ENCODE measurements at regions not wholly inside any gene's neighbourhood (a gene's known extent, or its start where the extent isn't known, plus 50 kb on each side); places are given as distances from the start of the nearest gene placed in this dataset.

DNA sequence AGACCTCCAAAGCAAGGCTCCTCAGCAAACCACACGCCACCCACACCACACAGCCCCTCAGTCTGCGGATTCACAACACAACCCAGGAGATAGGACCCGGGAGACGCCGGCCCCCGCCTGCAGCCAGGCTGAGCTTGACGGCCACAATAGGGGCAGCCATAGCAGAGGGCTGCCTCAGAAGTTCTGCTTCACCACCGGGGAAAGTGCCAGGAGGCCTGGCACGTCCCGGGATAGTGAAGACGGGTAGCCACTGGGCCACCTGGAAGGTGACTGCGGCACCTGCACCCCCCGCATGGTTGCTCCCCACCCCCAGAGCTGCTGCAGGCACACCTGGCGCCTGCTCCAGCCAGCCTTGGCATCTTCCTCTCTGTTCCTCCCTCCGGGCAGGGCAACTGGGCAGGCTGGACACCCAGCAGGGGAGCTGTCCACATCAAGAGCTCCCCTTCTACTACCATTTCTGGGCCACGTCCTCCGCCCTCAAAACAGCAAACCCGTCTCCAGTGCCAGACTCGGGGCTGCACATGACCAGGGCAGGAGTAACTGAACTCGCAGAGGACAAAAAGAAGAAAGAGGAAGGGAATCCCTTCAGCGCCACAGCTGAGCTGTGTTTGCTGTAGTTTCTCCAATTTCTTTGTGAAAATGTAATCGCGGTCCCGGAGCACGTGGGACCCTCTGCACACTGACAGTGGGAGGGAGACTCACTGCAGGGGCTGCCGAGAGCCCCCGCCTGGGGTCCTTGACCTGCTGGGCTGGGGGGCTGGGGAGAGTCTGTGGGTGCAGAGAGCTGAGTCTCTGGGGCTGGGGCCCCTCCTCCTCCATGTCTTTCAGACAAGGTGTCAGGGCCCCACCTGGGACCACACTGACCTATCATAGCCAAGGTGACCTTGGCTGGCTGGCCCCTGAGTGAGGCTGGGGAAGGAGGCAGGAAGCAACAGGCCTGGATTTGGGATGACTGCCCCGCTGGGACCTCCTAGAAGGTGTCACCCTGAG, 74.2 kb upstream of the C14orf180 start:
- DNase-seq = no peak

GRCh38 chr14:104506461-104507253, 72.9 kb upstream of the C14orf180 start:
- DNase-seq = no peak

DNA sequence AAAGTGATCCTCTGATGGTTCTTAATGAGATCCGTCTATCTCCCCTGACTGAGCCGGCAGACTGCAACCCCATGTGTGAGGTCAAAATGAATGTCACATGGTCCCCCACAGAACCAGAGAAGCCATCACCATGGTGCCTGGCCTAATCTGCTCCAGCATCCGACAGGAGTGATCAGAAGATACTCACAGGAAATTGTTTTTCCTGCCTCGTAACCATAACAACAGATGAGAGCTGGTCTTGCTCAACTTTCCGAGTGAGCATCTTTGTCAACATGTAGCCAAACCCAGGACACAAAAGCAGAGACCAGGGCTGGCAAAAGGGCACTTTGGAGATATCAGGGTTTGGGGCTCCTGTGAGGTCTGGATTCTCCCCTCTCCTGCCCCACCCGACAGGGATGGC, 72.1 kb upstream of the C14orf180 start:
- DNase-seq = no peak

GRCh38 chr14:104509673-104510072, 69.9 kb upstream of the C14orf180 start:
- no peak for DNase-seq

DNA sequence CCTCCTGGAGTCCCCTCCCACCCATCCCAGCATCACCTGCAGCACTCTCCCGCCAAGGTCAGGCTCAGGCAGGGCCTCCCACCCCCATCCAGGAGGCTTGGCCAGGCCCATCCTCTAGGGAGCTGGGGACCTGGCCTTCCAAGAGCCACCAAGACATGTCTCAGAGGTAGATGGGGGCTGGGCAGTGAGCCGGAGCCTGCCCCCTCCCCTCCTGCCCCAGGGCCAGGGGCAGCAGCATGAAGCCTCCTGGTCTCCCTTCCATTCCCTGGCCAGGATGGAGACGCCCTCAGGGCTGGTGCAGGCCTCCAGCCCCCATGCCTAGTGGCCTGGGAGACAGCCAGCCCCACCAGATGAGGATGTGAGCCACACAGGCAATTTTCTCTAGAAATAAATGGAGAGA, 69.3 kb upstream of the C14orf180 start:
- no peak for DNase-seq

DNA sequence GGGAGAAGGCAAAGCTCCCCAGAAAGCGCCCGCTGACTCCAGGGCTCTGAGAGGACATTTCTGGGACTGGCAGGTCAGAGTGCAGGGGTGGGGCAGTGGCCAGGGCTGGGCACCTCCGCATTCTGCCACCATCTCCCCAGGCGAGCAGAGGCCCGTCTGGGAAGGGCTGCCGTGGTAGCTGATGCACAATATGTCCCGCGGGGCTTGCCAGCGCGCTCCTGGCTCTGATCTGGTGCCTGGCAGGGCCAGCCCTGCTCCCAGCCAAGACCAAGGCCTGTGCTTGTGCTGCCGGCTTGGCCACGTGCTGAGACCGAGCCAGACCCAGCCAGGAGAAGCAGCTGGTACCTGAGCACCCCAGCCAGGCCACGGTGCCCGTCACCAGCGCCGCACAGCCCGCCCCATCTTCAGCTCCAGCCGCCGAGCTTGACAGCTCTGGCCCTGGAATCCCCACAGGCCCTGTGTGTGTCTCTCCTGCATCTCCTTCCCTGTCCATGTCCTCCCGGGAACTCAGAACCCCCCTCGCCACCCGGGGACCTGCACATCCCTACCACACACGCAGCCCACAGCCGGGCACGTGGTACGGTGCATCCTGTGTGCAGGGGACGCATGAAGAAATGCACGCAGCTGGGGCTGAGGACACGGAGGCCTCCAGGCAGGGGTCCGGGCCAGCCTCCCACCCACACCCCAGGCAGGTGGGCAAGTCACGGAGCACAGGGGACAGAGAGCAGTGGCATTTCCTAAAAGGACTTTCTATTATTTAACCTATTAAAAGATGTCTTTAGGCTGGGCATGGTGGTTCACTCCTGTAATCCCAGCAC, 68.6 kb upstream of the C14orf180 start:
- DNase-seq = no peak

DNA sequence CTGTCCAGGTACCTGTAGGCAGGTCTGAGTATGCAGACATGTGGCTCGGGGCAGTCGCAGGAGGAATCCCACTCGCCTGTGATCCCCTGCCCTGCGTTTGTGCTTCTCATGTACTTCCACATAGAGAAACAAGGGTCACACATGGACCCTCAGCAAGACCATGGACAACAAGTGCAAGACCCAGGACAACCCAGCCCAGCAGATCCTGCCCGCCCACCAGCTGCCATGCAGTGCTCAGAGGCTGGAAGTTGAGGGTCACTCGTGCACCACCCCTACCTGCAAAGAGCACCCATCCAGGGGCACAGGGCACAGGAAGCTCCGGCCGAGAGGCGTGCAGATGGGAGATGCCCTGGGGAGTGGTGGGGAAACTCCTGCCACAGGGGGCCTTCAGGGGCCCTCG, 67.5 kb upstream of the C14orf180 start:
- DNase-seq = no peak

DNA sequence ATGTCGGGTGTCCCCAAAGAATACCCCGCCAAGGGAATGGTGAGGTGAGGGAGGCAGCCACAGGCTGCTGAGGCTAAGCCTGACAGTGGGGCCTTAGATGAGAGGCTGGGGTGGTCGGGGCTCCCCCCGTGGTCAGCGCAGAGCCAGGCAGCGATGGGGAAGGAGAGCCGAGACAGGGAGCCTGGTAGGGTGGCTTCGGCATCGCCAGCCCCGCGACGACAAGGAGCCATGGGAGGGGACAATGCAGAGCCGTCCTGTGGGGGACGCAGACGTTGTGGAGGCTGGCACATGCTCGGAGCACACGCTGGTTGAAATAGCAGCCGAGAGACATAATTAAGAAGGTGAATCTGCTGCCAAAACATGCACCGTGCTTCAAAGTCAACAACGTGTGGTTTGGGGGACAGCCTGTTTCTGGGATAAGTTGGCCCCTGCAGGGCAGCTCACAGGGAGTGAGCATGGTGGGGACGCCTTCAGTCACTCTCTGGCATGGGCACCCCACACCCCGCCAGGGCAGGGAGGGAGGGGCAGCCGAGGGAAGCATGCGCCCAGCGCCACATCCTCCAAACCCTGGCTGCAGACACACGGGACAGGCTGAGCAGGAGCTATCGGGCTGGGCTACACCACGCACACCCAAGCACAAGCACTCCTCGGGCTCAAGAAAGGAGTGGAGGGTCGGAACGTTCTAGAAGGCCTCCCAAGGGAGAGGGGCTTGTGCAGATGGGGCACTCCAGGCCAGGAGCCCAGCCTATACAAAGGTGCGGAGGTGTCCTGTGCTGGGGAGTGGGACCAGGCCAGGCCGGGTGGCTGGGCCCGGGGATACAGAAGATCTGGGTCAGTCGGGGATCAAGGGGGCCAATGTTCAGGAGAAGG, 66.6 kb upstream of the C14orf180 start:
- no peak for DNase-seq

GRCh38 chr14:104513641-104514046, 65.9 kb upstream of the C14orf180 start:
- DNase-seq = no peak

DNA sequence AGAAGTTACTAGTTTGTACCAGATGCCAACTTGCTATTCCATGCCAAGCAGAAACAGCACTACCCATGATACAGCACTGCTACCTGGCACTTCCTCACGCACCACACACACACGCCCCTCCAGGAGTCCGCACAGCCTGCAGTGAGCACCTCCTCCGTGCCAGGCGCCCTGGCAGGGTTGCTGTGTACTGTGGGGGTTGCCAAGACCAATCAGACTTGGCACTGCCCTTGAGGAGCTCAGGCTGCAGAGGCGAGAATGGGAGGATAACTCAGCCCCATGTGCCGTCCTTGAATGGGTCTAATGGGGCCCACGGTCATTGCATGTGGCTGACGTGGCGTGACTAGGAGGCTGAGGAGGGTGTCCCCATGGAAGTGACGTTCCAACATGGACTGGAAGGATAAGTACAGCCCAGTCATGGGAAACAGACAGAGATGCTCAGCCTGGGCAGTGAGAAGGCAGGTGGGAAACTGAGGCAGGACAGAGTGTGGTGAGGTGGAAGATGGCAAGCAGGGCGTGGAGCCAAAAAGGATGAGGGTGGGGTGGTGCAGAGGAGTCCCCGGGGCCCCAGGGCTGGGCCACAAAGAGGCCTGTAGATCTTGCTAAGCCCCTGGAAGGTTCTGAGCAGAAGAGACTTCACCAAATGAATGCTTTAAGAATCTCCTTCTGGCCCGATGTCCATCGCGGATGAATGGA, 65.3 kb upstream of the C14orf180 start:
- DNase-seq = no peak

GRCh38 chr14:104515059-104515810, 64.3 kb upstream of the C14orf180 start:
- no peak for DNase-seq

DNA sequence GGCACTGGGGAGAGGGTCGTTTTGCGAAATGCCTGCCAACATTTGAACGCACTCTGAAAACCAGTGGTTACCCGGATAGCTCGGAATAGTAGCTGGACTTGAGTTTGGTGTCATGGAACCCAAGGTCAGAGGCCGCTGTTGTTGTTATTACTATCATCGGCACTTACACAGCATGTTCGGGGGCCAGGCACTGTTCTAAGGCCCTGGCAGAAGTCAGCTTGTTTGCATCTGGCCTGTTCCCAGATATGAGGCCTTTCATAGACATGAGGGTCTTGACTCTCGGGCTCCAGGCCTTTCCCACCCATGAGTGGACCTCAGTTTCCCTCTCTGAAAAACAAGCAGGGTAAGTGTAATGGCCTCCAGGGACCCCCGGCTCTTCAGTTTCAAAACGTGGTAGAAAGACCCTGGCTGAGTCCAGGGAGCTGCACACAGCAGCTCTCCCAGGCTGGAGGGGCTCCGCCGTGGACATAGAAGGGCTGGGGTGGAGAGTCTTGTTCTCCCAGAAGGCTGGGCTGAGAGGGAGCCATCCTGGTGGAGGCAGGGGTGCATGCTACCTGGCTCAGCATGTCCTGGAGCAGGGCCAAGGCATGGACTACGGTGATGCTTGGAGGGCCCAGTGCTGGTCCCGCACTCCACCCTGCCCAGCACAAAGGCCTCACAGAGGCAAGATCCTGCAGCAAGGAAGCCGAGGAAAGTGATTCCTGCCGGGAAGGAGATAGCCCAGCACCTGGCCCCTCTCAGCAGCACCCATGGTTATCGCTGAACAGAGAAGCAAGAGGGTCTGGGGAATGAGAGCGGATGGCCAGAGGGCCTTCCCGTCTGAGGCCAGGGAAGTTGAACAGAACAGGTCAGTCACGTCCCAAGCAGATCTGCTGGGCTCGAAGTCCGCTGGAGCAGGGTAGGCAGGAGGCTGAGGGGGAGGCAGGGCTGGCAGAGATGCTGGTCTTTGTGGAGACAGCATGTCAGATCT, 63.5 kb upstream of the C14orf180 start:
- no peak for DNase-seq

DNA sequence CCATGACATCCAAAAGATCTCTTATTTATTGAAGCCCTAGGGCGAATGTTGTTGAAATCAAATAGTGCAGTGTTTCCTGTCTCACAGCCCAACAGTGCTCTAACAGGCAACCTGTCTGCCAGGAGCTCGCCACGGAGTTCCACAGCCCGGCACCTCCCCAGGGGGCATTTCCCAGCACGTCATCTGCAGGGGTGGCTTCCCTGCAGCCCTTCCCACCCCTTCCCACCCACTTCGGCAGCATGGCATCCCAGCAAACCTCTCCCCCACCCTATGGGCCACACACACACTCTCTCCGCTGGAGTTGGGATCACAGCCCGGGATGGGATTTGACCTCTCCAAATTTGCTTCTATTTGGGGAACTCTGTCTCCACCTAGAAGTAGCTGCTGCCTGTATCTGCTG, 62.7 kb upstream of the C14orf180 start:
- no peak for DNase-seq

DNA sequence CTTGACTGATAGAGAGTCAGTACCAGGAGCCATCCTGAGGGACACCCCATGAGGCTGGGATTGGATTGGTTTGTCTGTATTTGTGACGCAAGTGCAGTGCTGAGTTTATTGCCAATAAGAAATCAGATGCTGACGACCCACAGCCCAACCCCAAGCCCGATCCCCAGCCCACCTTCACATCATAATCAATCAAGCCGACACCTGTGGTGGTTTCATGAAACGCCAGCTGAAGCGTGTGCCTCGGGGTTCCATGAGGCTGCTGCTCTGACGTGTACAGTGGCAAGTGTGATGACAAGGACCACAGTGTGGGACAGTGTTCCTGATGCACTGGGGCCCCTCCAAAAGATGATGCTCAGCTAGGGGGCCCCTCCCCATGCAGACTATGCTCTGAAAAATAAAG, 62.1 kb upstream of the C14orf180 start:
- DNase-seq = no peak

DNA sequence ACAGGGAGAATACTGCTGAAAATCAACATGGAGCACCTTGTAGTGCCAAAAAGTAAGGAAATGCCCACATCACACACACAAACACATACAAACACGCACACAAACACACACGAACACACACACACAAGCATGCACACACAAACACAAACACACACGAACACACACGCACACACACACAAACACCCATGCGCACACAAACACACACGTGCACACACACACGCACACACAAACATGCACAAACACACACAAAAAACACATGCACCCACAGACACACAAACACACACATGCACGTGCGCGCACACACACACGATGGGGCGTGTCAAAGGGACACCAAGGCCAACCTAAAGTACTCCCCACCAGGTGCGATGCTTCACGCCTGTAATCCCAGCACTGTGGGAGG, 61.7 kb upstream of the C14orf180 start:
- DNase-seq = no peak

- no peak for DNase-seq
These were observed 60.8 kb upstream of the C14orf180 start for GRCh38 chr14:104518659-104519350.

DNA sequence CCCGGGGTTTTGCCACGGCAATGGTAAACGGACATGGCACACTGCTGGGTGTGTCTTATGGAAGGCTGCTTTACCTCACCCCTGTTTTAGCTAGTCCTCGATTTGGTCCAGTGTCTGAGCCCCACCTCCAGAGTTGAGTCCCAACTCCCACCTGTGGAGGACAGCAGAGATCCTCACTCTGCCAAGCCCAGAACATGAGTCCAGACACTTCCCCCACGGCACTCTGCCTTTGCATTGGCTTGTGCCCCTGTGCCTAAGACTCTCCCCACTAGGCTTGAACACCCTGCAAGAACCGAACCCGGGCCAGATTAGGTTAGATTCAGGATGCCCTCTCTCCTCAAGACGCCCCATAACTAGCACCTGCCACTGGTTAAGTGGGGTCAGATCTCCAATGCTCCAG, 59.8 kb upstream of the C14orf180 start:
- DNase-seq = no peak

- no peak for DNase-seq
These were observed 58.7 kb upstream of the C14orf180 start for GRCh38 chr14:104520620-104521410.

Data from activated CD4-positive, alpha-beta T cell treated with anti-CD3 and anti-CD28 coated beads for 48 hours (primary cell).